GM19328 (cell line): ENCODE measurements at regions not wholly inside any gene's neighbourhood (a gene's known extent, or its start where the extent isn't known, plus 50 kb on each side); places are given as distances from the start of the nearest gene placed in this dataset.

ENCODE experiments used
- ATAC-seq: cut with Tn5 transposase; IDR thresholded peaks from one replicate; pipeline ENCODE4 v1.9.1; 2021; ENCODE audit warnings: mild to moderate bottlenecking, moderate library complexity; ENCODE audit not compliant: unreplicated experiment

DNA sequence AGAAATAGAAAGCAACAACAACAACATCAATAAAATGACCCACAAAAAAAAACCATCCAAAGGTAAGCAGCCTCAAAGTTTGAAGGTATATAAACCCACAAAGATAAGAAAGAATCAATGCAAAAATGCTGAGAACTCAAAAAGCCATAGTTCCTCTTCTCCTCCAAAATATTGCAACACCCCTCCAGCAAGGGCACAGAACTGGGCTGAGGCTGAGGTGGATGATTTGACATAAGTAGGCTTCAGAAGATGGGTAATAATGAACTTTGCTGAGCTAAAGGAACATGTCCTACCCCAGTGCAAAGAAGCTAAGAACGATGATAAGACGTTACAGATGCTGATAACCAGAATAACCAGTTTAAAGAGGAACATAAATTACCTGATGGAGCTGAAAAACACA lies 188.8 kb upstream of the BTBD3 start:
- ATAC-seq, result no peak

DNA sequence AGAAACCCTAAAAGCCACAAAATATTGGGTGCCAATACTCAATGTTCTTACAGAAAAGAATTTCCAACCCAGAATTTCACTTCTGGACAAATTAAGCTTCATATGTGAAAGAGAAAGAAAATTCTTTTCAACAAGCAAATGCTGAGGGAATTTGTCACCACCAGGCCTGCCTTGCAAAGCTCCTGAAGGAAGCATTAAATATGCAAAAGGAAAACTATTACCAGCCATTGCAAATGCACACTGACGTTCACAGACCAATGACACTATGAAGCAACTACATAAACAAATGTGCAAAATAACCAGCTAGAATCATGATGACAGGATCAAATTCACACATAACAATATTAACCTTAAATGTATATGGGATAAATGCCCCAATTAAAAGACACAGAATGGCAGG lies 187.9 kb upstream of the BTBD3 start:
- no peak for ATAC-seq

- ATAC-seq, result no peak
These were observed 183.3 kb upstream of the BTBD3 start for GRCh38 chr20:11734431-11734830.

DNA sequence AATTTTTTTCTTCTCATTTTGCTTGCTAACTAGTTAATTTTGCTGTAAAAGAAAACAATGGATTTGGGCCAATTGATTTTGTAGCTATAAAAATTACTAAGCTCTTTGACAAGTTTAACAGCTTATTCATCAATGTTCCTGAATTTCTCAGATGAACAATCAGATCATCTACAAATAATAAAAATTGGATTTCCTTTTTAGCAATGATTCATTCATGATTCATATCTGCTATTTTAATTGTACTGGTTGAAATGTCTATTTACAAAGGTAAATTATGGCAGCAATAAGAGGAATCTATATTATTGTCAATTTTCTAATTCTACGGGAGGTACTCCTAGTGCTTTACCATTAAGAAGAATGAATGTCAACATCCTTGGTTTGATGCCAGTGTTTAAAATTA lies 178.8 kb upstream of the BTBD3 start:
- no peak for ATAC-seq

- ATAC-seq, result no peak
These were observed 176.7 kb upstream of the BTBD3 start for GRCh38 chr20:11740975-11741374.

- ATAC-seq, result no peak
These were observed 172.5 kb upstream of the BTBD3 start for GRCh38 chr20:11745145-11745544.

DNA sequence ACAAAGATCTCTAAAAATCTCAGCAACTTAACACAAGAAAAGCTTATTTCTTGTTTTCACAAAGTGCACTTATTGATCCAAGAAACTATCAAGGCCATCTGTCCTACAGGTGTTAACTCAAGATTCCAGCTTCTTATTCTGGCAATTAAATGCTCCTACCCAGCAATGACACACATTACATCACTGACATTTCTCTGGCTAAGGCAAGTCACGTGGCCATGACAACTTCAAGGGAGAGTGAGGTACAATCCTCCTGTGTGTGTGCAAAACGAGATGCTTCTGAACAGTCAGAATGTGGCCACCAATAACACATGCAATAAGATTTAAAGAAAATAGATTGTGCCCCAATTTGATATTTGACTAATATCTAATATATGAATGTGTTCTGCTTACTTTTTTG lies 169.3 kb upstream of the BTBD3 start:
- no peak for ATAC-seq

GRCh38 chr20:11752336-11752735 lies 165.4 kb upstream of the BTBD3 start:
- no peak for ATAC-seq

DNA sequence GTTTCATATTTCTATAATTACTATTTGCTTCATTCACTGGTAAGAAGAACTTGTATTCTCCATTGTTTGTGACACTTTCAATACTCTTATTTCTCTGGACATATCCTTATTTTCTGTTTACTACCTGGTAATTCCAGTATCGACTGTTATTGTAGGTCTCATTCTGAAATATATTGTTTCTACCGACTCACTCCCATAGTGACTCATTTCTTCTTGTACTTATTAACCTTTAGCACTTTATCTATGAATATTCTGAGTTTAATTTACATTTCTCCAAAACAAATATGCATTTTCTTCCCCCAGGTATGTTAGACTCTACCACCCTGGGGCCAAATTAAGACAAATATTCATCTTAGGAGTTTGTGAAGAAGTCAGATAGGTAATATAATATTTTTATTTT lies 164.5 kb upstream of the BTBD3 start:
- ATAC-seq, result no peak

- ATAC-seq, result no peak
These were observed 163.2 kb upstream of the BTBD3 start for GRCh38 chr20:11754451-11754850.

DNA sequence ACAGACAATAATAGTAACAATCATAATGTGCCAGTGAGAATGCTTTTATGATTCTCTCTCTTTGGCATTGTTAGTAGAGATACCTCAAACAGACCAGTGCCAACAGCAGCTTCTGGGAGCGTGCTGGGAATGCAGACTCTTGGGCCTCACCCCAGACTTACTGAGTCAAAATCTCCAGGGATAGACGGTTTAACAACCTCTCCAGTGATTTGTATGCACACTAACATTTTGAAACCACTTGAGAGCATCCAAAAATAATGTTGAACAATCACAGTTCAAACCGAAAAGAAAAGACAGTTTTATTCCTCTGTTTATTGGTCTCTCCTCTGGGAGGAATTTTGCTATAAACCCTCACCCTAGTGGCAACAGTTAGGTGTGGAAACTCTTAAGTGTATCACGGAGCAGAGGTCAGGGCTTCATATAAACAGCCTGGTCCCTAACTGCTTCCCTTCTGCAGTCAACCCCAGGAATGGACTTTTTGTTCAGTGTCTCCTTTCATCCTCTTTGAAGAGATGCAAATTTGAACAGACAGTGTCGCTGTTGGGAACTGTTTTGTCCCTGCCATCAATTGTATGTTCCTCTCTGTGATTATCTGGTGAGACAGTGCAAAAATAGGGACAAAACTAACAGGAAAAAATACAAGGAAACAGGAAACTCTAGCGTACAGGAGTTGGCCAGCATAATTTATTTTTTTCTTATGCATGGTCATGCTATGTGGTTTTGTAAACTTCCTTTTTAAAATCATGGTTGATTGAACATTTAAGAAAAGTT lies 162.4 kb upstream of the BTBD3 start:
- no peak for ATAC-seq

DNA sequence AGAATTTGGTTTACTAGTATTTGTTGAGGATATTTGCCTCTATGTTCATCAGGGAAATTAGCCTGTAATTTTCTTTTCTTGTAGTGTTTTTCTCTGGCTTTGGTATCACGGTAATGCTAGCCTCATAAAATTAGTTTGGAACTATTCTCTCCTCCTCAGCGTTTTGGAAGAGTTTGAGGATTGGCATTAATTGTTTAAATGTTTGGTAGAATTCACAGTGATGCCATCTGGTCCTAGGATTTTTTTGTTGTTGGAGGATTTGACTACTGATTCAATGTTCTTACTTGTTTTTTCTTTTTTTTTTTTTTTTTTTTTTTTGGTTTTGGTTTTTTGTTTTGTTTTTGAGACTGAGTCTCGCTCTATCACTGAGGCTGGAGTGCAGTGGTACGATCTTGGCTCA lies 156.2 kb upstream of the BTBD3 start:
- no peak for ATAC-seq

- ATAC-seq, result no peak
These were observed 150.7 kb upstream of the BTBD3 start for GRCh38 chr20:11766961-11767360.

DNA sequence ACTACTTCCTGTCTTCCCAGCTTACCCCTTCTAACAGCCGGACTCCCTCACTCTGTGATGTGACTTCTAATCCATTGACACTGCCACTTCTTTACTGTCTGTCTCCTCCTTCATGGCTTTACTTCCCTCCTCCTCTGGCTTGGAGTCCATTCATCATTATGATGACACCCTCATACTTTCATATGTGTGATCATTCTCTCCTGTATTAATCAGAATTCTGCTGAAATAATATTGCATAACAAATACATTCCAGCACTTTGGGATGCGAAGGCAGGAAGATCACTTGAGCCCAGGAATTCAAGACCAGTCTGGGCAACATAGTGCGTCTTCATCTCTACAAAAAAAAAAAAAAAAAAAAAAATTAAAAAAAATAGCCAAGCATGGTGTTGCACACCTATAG lies 147.9 kb upstream of the BTBD3 start:
- ATAC-seq, result no peak

DNA sequence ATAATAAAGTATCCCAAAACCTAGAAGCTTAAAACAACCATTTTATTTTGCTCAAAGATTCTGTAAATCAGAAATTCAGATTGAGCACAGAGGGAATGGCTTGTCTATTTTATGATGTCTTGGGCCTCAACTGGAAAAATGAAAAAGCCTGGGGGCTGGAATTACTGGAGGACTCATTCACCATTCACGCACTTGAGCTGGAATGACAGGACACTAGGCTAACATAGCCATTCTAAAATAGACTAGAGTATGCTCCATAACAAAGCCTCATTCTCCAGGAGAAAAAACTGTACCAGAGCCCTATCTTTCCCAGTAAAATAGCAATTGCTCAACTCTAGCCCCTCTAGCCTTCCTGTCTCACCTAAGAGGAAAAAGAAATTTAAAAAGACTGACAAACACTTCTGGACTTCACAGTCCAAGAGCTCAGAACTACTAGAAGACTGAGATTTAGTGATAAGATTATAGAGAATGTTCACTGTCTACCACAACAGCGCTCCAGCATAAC lies 145.4 kb upstream of the BTBD3 start:
- no peak for ATAC-seq

DNA sequence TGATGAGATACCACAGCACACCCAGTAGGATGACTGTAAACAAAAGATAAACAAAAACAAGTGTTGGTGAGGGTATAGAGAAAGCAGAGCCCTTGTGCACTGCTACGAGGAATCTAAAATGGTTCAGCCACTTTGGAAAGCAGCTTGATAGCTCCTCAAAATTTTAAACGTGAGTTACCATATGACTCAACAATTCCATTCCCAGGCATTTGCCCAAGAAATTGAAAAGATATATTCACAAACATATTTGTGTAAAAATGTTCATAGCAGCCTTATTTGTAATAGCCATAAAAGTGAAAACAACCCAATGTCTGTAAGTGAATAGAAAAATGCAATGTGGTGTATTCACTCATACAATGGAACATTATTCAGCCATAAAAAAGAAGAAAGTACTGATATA lies 141.0 kb upstream of the BTBD3 start:
- no peak for ATAC-seq

DNA sequence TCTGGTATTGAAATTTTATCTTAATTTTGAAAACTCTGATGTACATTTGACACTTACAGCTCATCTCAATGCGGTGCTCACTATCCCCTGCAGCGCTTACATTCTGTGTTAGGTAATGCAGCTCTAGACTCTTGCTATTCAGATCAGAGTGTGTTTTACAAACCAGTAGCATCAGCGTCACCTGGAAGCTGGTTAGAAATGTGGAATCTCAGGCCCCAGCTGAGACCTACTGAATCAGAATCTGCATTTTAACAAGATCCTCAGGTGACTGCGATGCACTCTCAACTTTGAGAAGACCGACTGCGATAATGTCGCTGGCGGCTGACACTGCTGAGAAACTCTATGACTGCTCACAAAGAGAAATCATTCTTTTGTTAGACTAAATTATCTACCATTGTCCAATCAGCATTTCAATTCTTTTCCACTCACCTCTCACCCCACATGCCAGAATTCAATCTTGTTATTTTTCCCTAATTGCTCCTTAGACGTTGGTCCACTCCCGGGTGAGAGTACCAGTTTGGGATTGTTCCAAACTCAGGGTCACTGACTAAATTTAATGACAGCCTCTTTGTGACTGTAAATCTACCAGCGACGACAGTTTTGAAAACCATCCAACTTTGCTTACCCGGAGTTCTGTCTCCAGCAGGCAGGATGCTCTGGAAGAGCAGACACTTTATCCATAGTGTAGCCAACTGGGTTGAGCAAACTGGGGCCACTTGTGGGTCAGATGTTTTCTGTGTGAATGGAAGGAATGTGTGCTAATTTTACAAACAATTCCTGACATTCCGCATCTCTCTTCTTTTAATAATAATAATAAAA lies 140.1 kb upstream of the BTBD3 start:
- no peak for ATAC-seq

GRCh38 chr20:11778206-11778570 lies 139.5 kb upstream of the BTBD3 start:
- no peak for ATAC-seq

DNA sequence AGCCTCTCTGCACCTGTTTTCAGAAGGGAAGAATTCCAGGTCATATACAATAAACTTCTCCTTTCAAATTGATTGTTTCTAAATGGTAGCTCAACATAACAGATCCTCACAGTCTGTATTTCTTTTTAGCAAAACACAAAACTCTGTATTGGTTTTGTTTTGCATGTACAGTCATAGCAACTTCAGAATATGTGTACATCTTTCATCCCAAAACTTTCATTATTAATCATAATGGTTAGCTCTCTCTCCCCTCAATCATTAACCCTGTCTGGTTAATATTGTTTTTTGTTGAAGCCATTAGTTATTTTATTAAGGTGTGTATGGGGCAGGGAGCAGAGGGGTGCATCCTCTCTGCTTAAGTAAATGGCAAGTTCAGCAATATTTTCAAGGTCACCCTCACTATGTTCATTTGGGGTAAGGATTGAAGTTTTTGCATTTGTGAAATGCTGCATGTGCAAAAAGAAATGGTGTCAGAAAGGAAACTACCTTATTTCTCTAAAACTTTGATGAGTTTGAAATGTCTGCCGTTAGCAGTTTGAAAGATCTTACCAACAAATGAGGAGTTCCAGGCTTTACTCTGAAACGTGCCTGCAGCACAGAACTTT lies 136.8 kb upstream of the BTBD3 start:
- no peak for ATAC-seq

DNA sequence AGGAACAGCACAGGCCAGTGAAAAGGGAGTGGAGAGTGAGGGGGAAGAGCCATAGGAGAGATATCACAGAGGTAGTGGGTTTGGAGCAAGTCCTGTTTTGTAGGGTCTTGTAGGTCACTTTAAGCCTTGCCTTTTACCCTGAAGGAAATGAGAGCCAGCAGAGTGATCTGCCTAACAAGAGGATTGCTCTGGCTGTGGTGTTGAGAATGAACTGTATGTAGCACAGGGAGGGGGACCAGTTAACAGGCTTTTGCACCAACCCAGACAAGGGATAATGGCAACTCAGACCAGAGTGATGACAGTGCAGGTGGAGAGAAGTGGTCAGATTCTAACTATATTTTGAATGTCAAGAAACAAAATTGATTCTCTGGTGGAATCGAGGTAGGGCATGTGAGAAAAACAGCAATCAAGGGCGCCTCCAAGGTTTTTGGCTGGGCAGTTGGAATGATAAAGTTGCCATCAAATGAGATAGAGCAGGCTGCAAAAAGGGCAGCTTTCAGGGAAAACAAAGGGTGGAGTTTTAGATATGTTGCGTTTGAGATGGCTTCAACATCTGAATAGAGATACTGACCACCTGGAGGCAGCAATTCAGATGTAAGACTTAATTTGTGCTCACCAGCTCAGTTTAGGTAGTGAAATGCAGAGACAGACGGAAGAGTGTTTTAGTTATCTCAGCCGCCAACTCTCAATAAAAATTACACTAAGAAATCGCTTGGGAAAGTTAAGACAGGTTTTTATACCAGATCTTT lies 134.4 kb upstream of the BTBD3 start:
- ATAC-seq, result no peak

GRCh38 chr20:11785885-11786507 lies 131.7 kb upstream of the BTBD3 start:
- ATAC-seq, result no peak
